ENCODE measurements at regions not wholly inside any gene's neighbourhood (a gene's known extent, or its start where the extent isn't known, plus 50 kb on each side); places are given as distances from the start of the nearest gene placed in this dataset.

DNA sequence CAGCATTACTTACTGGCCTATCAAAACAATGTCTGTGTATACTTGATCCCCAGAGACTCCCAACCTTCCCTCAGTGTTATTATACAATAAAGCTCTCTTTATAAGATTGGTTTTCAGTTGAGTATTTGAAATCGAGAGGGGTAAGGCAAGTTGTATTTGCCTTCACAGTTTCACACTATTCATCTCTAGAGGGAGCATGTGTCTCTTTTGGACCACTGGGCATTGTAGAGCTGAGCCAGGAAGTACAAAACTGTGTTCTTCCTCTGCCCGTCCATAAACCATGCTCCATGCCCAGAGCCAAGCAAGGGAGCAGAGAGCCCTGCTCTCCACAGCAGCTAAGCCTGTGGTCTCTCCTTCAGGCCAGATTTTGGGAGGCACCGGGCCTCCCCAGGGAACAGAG is 61.5 kb upstream of the HHIP start:
- POLR2A ChIA-PET (ENCODE audit: unreplicated experiment): no interaction called here
- Histone ChIP-seq H3K27me3 (ENCODE audit: control insufficient read depth, insufficient read depth, low read length) (no peaks in the 10 kb centered on the region), H4K8ac (ENCODE audit: low read depth in 2 of 2, low read length in 2 of 2) (no peak overlapping the region; a peak in 1 of 4 replicates), H4K5ac (ENCODE audit: low read depth, low read length) (no peak overlapping the region), H3K18ac (ENCODE audit: low read depth, low read length) (no peak overlapping the region), H2AK9ac (replicated peaks; ENCODE audit: low read depth, low read length, poor library complexity) (no peak overlapping the region), H2BK15ac (ENCODE audit: low read depth, low read length) (no peak overlapping the region), H2AK5ac (ENCODE audit: low read depth, low read length) (no peak overlapping the region), H3K79me1 (ENCODE audit: low read depth in 1 of 2, low read length in 2 of 2) (no peaks in the 10 kb centered on the region), H3K23ac (ENCODE audit: low read depth, low read length) (no peak overlapping the region), H3K9me3 (ENCODE audit: control insufficient read depth, insufficient read depth, low read length) (no peaks in the 10 kb centered on the region), H3K36me3 (ENCODE audit: control insufficient read depth, insufficient read depth, low read length) (no peaks in the 10 kb centered on the region), H3K14ac (replicated peaks; ENCODE audit: low read depth, low read length) (no peak overlapping the region), H3K9ac (ENCODE audit: low read depth, low read length) (no peak overlapping the region), H3K27ac (ENCODE audit: insufficient read depth, low read length) (no peak overlapping the region), H3K9me1 (ENCODE audit: insufficient read depth, low read length) (no peaks in the 10 kb centered on the region), H3K4me2 (ENCODE audit: low read depth, low read length) (no peak overlapping the region), H3K4ac (ENCODE audit: low read depth, low read length) (no peak overlapping the region), H2AFZ (replicated peaks; ENCODE audit: low read length, poor library complexity) (peak overlapping the region; percentile 26), H4K91ac (ENCODE audit: insufficient read depth, low read depth, low read length) (no peak overlapping the region), H3K4me1 (ENCODE audit: control insufficient read depth, insufficient read depth, low read length) (peaks cover 4% of the 10 kb centered on the region; the same call in 1 of the 2 replicates), H2BK20ac (ENCODE audit: low read depth, low read length) (no peak overlapping the region), H2BK5ac (ENCODE audit: low read depth, low read length, poor library complexity, severe bottlenecking) (no peak overlapping the region), H3K4me3 (ENCODE audit: insufficient read depth, low read depth, low read length) (no peak overlapping the region), H4K20me1 (ENCODE audit: insufficient read depth, low read length) (no peaks in the 10 kb centered on the region), H3K56ac (ENCODE audit: extremely low read depth, insufficient read depth, low read length) (no peak overlapping the region), H2BK120ac (ENCODE audit: low read depth, low read length) (no peak overlapping the region; the same call in 1 of the 2 replicates)
- in situ Hi-C loops (cut with MboI; ENCODE audit: low sequenced_read_pairs): no loop called here
- 100% methylated on average over 1 of the region's 3 CpGs; no CpG with 5 or more reads in 1 of the 2 experiments for WGBS, 2 experiments (ENCODE audit: extremely low coverage in 2 of 2, insufficient read length in 1 of 2)
- CTCF ChIA-PET: no interaction called here
- intact Hi-C loops (cut with micrococcal nuclease): no loop called here
- ATAC-seq (ENCODE audit: low read depth): no peak
- no peak for DNase-seq
- BruUV-seq (replicated peaks): no TSS peak
- TF ChIP-seq CEBPB (IDR thresholded peaks at IDR 0.05; ENCODE audit: low read depth, low read length) (no peak), SMC3 (IDR thresholded peaks at IDR 0.05; ENCODE audit: low read depth, low read length) (no peak), CHD1 (IDR thresholded peaks at IDR 0.05; ENCODE audit: low read depth, low read length) (no peak), POLR2A (IDR thresholded peaks at IDR 0.05; ENCODE audit: low read depth, low read length) (no peak), BHLHE40 (IDR thresholded peaks at IDR 0.05; ENCODE audit: low read depth, low read length) (no peak), RAD21 (IDR thresholded peaks at IDR 0.05; ENCODE audit: low read length) (no peak)
- TF ChIP-seq, protein P1, sequence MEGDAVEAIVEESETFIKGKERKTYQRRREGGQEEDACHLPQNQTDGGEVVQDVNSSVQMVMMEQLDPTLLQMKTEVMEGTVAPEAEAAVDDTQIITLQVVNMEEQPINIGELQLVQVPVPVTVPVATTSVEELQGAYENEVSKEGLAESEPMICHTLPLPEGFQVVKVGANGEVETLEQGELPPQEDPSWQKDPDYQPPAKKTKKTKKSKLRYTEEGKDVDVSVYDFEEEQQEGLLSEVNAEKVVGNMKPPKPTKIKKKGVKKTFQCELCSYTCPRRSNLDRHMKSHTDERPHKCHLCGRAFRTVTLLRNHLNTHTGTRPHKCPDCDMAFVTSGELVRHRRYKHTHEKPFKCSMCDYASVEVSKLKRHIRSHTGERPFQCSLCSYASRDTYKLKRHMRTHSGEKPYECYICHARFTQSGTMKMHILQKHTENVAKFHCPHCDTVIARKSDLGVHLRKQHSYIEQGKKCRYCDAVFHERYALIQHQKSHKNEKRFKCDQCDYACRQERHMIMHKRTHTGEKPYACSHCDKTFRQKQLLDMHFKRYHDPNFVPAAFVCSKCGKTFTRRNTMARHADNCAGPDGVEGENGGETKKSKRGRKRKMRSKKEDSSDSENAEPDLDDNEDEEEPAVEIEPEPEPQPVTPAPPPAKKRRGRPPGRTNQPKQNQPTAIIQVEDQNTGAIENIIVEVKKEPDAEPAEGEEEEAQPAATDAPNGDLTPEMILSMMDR (conservative IDR thresholded peaks at IDR 0.05; ENCODE audit: low read depth, low read length): no peak
- dilution Hi-C loops (cut with HindIII; ENCODE audit: low sequenced_read_pairs, unreplicated experiment): no loop called here
